ENCODE measurements at regions not wholly inside any gene's neighbourhood (a gene's known extent, or its start where the extent isn't known, plus 50 kb on each side); places are given as distances from the start of the nearest gene placed in this dataset.

GRCh38 chr11:39149214-39149613 is 2310.2 kb downstream of the LRRC4C start:
- Mint-ChIP-seq H3K4me3 (no peak overlapping the region), H3K4me1 (no peaks in the 10 kb centered on the region), H3K9me3 (peaks cover 9% of the 10 kb centered on the region), H3K27ac (no peak overlapping the region), H3K27me3 (no peaks in the 10 kb centered on the region), H3K36me3 (no peaks in the 10 kb centered on the region)
- ATAC-seq (ENCODE audit: low read depth): no peak
- POLR2A ChIA-PET: no interaction called here
- DNase-seq: no peak

- DNase-seq (no peak), ATAC-seq (ENCODE audit: low read depth) (no peak)
- H3K4me1 Mint-ChIP-seq: no peaks in the 10 kb centered on the region
- H3K36me3 Mint-ChIP-seq: no peaks in the 10 kb centered on the region
- POLR2A ChIA-PET: no interaction called here
- H3K9me3 Mint-ChIP-seq: peaks cover 8% of the 10 kb centered on the region
- no peak overlapping the region for H3K27ac Mint-ChIP-seq
- H3K27me3 Mint-ChIP-seq: no peaks in the 10 kb centered on the region
- H3K4me3 Mint-ChIP-seq: no peak overlapping the region
Measured at GRCh38 chr11:39145346-39145745, 2314.1 kb downstream of the LRRC4C start.

GRCh38 chr11:39144351-39145130 is 2314.9 kb downstream of the LRRC4C start:
- Mint-ChIP-seq H3K27ac (no peak overlapping the region), H3K36me3 (no peaks in the 10 kb centered on the region), H3K4me1 (no peaks in the 10 kb centered on the region), H3K9me3 (peaks cover 8% of the 10 kb centered on the region), H3K4me3 (no peak overlapping the region), H3K27me3 (no peaks in the 10 kb centered on the region)
- ATAC-seq (ENCODE audit: low read depth) (no peak), DNase-seq (no peak)
- POLR2A ChIA-PET: no interaction called here

- Mint-ChIP-seq H3K27me3 (no peaks in the 10 kb centered on the region), H3K4me1 (no peaks in the 10 kb centered on the region), H3K4me3 (no peak overlapping the region), H3K9me3 (peaks cover 5% of the 10 kb centered on the region), H3K36me3 (no peaks in the 10 kb centered on the region), H3K27ac (no peak overlapping the region)
- no peak for DNase-seq
- no peak for ATAC-seq (ENCODE audit: low read depth)
- POLR2A ChIA-PET: no interaction called here
Measured at GRCh38 chr11:39139581-39139980, 2319.9 kb downstream of the LRRC4C start.

GRCh38 chr11:39120890-39121289 is 2338.6 kb downstream of the LRRC4C start:
- Mint-ChIP-seq H3K9me3 (no peaks in the 10 kb centered on the region), H3K27me3 (no peaks in the 10 kb centered on the region), H3K27ac (no peak overlapping the region), H3K4me3 (no peak overlapping the region), H3K36me3 (no peaks in the 10 kb centered on the region), H3K4me1 (no peaks in the 10 kb centered on the region)
- ATAC-seq (ENCODE audit: low read depth) (no peak), DNase-seq (no peak)
- POLR2A ChIA-PET: no interaction called here

- peaks cover 5% of the 10 kb centered on the region for H3K9me3 Mint-ChIP-seq
- H3K27ac Mint-ChIP-seq: no peak overlapping the region
- H3K36me3 Mint-ChIP-seq: no peaks in the 10 kb centered on the region
- DNase-seq (no peak), ATAC-seq (ENCODE audit: low read depth) (no peak)
- no peaks in the 10 kb centered on the region for H3K27me3 Mint-ChIP-seq
- H3K4me3 Mint-ChIP-seq: no peak overlapping the region
- POLR2A ChIA-PET: no interaction called here
- no peaks in the 10 kb centered on the region for H3K4me1 Mint-ChIP-seq
Measured at GRCh38 chr11:39113606-39114005, 2345.8 kb downstream of the LRRC4C start.

GRCh38 chr11:39102236-39102635 is 2357.2 kb downstream of the LRRC4C start:
- Mint-ChIP-seq H3K4me1 (no peaks in the 10 kb centered on the region), H3K27ac (no peak overlapping the region), H3K27me3 (no peaks in the 10 kb centered on the region), H3K9me3 (peaks cover 8% of the 10 kb centered on the region), H3K36me3 (no peaks in the 10 kb centered on the region), H3K4me3 (no peak overlapping the region)
- POLR2A ChIA-PET: no interaction called here
- ATAC-seq (ENCODE audit: low read depth) (no peak), DNase-seq (no peak)

GRCh38 chr11:39078465-39078864 is 2381.0 kb downstream of the LRRC4C start:
- no peak overlapping the region for H3K4me3 Mint-ChIP-seq
- H3K9me3 Mint-ChIP-seq: peaks cover 3% of the 10 kb centered on the region
- POLR2A ChIA-PET: no interaction called here

GRCh38 chr11:39037611-39038010 is 2421.8 kb downstream of the LRRC4C start:
- Mint-ChIP-seq H3K27ac (no peak overlapping the region), H3K4me3 (no peak overlapping the region), H3K36me3 (no peaks in the 10 kb centered on the region), H3K9me3 (peaks cover 10% of the 10 kb centered on the region), H3K4me1 (no peaks in the 10 kb centered on the region), H3K27me3 (no peaks in the 10 kb centered on the region)
- POLR2A ChIA-PET: no interaction called here
- DNase-seq (no peak), ATAC-seq (ENCODE audit: low read depth) (no peak)

More at GRCh38 chr11:39078465-39078864, 2381.0 kb downstream of the LRRC4C start:
- no peak for ATAC-seq (ENCODE audit: low read depth)
- Mint-ChIP-seq H3K36me3 (no peaks in the 10 kb centered on the region), H3K27ac (no peak overlapping the region), H3K4me1 (no peaks in the 10 kb centered on the region), H3K27me3 (no peaks in the 10 kb centered on the region)
- DNase-seq: no peak

GRCh38 chr11:39036021-39036420 is 2423.4 kb downstream of the LRRC4C start:
- peaks cover 10% of the 10 kb centered on the region for H3K9me3 Mint-ChIP-seq
- POLR2A ChIA-PET: no interaction called here
- ATAC-seq (ENCODE audit: low read depth) (no peak), DNase-seq (no peak)
- no peaks in the 10 kb centered on the region for H3K4me1 Mint-ChIP-seq
- no peaks in the 10 kb centered on the region for H3K27me3 Mint-ChIP-seq
- no peak overlapping the region for H3K4me3 Mint-ChIP-seq
- no peaks in the 10 kb centered on the region for H3K36me3 Mint-ChIP-seq
- H3K27ac Mint-ChIP-seq: no peak overlapping the region

- no peaks in the 10 kb centered on the region for H3K27me3 Mint-ChIP-seq
- no peak for ATAC-seq (ENCODE audit: low read depth)
- DNase-seq: no peak
- H3K9me3 Mint-ChIP-seq: no peaks in the 10 kb centered on the region
- no peak overlapping the region for H3K27ac Mint-ChIP-seq
- H3K4me1 Mint-ChIP-seq: no peaks in the 10 kb centered on the region
- POLR2A ChIA-PET: no interaction called here
- H3K4me3 Mint-ChIP-seq: no peak overlapping the region
- H3K36me3 Mint-ChIP-seq: no peaks in the 10 kb centered on the region
Measured at GRCh38 chr11:39021539-39021938, 2423.5 kb upstream of the RAG2 start.

- no peak overlapping the region for H3K27ac Mint-ChIP-seq
- DNase-seq (no peak), ATAC-seq (ENCODE audit: low read depth) (no peak)
- peaks cover 13% of the 10 kb centered on the region for H3K9me3 Mint-ChIP-seq
- H3K4me3 Mint-ChIP-seq: no peak overlapping the region
- H3K27me3 Mint-ChIP-seq: no peaks in the 10 kb centered on the region
- H3K36me3 Mint-ChIP-seq: no peaks in the 10 kb centered on the region
- no peaks in the 10 kb centered on the region for H3K4me1 Mint-ChIP-seq
- POLR2A ChIA-PET: no interaction called here
Measured at GRCh38 chr11:39011797-39012196, 2413.8 kb upstream of the RAG2 start.

- POLR2A ChIA-PET: no interaction called here
- no peaks in the 10 kb centered on the region for H3K36me3 Mint-ChIP-seq
- no peak overlapping the region for H3K4me3 Mint-ChIP-seq
- H3K27ac Mint-ChIP-seq: no peak overlapping the region
- H3K27me3 Mint-ChIP-seq: no peaks in the 10 kb centered on the region
- ATAC-seq (ENCODE audit: low read depth) (no peak), DNase-seq (no peak)
- H3K9me3 Mint-ChIP-seq: peaks cover 2% of the 10 kb centered on the region
- H3K4me1 Mint-ChIP-seq: no peaks in the 10 kb centered on the region
Measured at GRCh38 chr11:38990841-38991240, 2392.8 kb upstream of the RAG2 start.

- no peak overlapping the region for H3K27ac Mint-ChIP-seq
- H3K27me3 Mint-ChIP-seq: no peaks in the 10 kb centered on the region
- H3K4me1 Mint-ChIP-seq: no peaks in the 10 kb centered on the region
- ATAC-seq (ENCODE audit: low read depth) (no peak), DNase-seq (no peak)
- POLR2A ChIA-PET: no interaction called here
- H3K9me3 Mint-ChIP-seq: peaks cover 6% of the 10 kb centered on the region
- no peaks in the 10 kb centered on the region for H3K36me3 Mint-ChIP-seq
- H3K4me3 Mint-ChIP-seq: no peak overlapping the region
Measured at GRCh38 chr11:38990139-38990538, 2392.1 kb upstream of the RAG2 start.

- POLR2A ChIA-PET: no interaction called here
- H3K36me3 Mint-ChIP-seq: no peaks in the 10 kb centered on the region
- H3K4me1 Mint-ChIP-seq: no peaks in the 10 kb centered on the region
- no peak for DNase-seq
- ATAC-seq (ENCODE audit: low read depth): no peak
- no peak overlapping the region for H3K4me3 Mint-ChIP-seq
- H3K27me3 Mint-ChIP-seq: no peaks in the 10 kb centered on the region
- H3K9me3 Mint-ChIP-seq: peaks cover 6% of the 10 kb centered on the region
- H3K27ac Mint-ChIP-seq: no peak overlapping the region
Measured at GRCh38 chr11:38988908-38989307, 2390.9 kb upstream of the RAG2 start.

Data from activated naive CD8-positive, alpha-beta T cell treated with anti-CD3 and anti-CD28 coated beads, Interleukin-2, amount 10 ng/mL, durations not matched to agents 7 days and 5 days (primary cell).